ENCODE measurements at regions not wholly inside any gene's neighbourhood (a gene's known extent, or its start where the extent isn't known, plus 50 kb on each side); places are given as distances from the start of the nearest gene placed in this dataset.

DNA sequence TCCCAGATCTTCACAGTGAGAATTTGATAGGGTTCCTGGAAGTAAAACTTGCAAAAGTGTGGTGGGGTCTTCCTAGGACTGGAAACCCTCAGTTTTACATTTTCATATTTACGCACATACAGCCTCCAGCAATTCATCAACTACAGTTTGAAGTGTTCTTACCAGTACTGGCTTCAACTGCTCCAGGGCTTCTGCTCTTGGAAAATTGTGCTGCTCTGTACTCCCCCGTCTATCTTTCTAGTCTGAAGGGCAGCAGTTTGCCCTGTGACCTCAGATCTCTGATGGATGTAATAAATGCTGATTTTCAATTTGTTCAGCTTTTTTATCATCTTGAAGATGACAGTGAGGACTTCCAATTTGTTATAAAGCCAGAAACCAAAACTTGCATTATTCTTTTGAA, 458.9 kb upstream of the FSTL5 start:
- TF ChIP-seq EZH2 (IDR thresholded peaks at IDR 0.05; ENCODE audit: insufficient read depth, poor library complexity, severe bottlenecking) = no peak
- TF ChIP-seq EZH2phosphoT487 (IDR thresholded peaks at IDR 0.05; ENCODE audit: insufficient read depth, low read depth) = no peak
